HL-60 (cell line): ENCODE measurements at regions not wholly inside any gene's neighbourhood (a gene's known extent, or its start where the extent isn't known, plus 50 kb on each side); places are given as distances from the start of the nearest gene placed in this dataset.

ENCODE experiments used
- DNase-seq, 2 experiments: peaks; one replicate each; pipeline ENCODE4 v3.0.0-alpha.2; 2010 to 2020; ENCODE audit warnings: low read depth in 1 of 2, low spot score in 1 of 2
- H3K27ac ChIP-seq: fragments of 250-450 bp; sonication (Bioruptor Pico); replicated peaks from 2 replicates; pipeline ENCODE4 v1.5.1; 2020; ENCODE audit warnings: mild to moderate bottlenecking, moderate library complexity
- H3K27me3 ChIP-seq: fragments of 250-450 bp; sonication (Bioruptor Pico); 2 replicates; pipeline ENCODE4 v1.5.1; 2021; ENCODE audit warnings: mild to moderate bottlenecking, moderate library complexity; ENCODE audit not compliant: insufficient read depth, poor library complexity, severe bottlenecking
- H3K4me3 ChIP-seq: replicated peaks from 2 replicates; pipeline ENCODE4 v1.5.1; 2011; ENCODE audit warnings: mild to moderate bottlenecking, control low read depth, low read length; ENCODE audit not compliant: insufficient read depth
- CTCF ChIP-seq: IDR thresholded peaks from one replicate; pipeline ENCODE4 v1.5.1; 2011; ENCODE audit warnings: low read length, control low read depth, inconsistent platforms; ENCODE audit not compliant: insufficient read depth
- GABPA ChIP-seq: IDR thresholded peaks from 2 replicates; pipeline ENCODE4 v1.6.1; 2012; ENCODE audit warnings: low read depth
- POLR2AphosphoS5 ChIP-seq: IDR thresholded peaks from 2 replicates; pipeline ENCODE4 v1.6.1; 2012; ENCODE audit warnings: low read depth
- REST ChIP-seq: IDR thresholded peaks from 2 replicates; pipeline ENCODE4 v1.6.1; 2012; ENCODE audit warnings: low read depth; ENCODE audit not compliant: insufficient replicate concordance
- SPI1 ChIP-seq: IDR thresholded peaks from 2 replicates; pipeline ENCODE4 v1.6.1; 2012; ENCODE audit warnings: low read depth, mild to moderate bottlenecking, borderline replicate concordance

DNA sequence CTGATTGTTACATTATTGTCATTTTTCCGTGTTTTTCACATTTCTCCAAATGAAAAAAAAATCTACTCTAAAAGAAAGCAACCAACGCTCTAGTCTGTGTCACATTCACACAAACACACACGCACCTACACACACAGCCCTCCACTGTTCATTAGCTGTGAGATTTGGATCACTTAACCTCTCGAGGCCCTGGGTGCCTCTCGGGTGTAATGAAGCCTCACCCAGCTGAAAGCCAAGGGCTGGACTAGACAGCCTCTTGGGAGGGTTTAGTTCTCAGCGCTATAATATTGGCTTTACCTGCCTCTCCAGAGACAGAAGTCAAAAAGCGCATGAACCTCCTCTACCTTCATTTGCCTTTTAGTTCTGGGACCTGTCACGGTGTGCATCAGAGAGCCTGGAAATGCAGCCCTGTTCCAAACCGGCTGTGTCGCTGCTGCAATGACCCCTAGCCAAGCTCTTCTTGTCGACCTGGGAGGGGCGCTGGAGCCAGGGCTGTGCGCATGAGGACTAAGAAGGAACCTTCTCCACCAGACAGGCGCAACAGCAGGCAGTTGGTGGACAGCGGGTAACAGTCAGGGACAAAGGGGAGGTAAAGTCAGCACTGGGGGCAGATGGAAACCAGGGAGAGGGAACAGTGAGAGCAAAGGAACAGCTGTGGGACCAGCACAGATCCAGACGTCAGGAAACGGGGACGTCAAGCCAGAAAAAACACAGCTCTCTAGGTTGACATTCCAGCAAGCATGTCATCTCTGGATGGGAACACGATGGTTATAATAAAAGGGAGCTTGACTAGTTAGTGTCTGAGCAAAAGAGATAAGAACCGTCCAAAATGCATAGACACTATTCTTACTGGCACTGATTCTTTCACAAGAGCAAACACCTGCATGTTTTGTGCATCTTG lies 375.9 kb downstream of the EFNB2 start:
- H3K4me3 ChIP-seq: no peak overlapping the region
- no peak for TF ChIP-seq POLR2AphosphoS5
- no peak for TF ChIP-seq GABPA
- TF ChIP-seq REST: no peak
- no peak for TF ChIP-seq SPI1
- TF ChIP-seq CTCF: no peak
- H3K27ac ChIP-seq: no peak overlapping the region
- H3K27me3 ChIP-seq: no peaks in the 10 kb centered on the region
- no peak for DNase-seq

DNA sequence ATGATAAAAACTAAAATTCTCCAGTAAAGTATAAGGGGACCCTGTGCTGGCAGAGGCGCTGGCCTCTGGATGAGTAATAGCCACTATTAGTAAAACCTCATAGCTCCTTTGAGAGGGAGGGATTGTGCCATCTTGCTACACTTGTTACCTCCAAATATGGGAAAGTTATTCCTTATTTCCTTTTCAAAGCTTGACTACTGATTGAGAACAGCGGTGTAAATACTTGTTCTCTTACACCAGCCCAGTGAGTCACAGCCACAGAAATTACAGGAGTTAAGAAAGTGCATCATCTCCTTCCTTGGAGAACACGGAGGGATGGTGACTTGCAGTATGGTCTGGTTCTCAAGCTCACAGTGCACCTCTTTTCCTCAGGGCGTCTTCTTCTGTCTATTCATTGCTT lies 379.0 kb downstream of the EFNB2 start:
- TF ChIP-seq GABPA (no peak), SPI1 (no peak), CTCF (no peak), POLR2AphosphoS5 (no peak), REST (no peak)
- Histone ChIP-seq H3K27ac (no peak overlapping the region), H3K27me3 (no peaks in the 10 kb centered on the region), H3K4me3 (no peak overlapping the region)
- no peak for DNase-seq

GRCh38 chr13:106155411-106155810 lies 380.1 kb downstream of the EFNB2 start:
- no peak for TF ChIP-seq POLR2AphosphoS5
- TF ChIP-seq CTCF: no peak
- no peak for TF ChIP-seq GABPA
- no peak for TF ChIP-seq REST
- no peak for TF ChIP-seq SPI1
- DNase-seq: no peak
- Histone ChIP-seq H3K4me3 (no peak overlapping the region), H3K27ac (no peak overlapping the region), H3K27me3 (no peaks in the 10 kb centered on the region)
